Esophagus muscularis mucosa (tissue), 4 donors: ENCODE measurements at regions not wholly inside any gene's neighbourhood (a gene's known extent, or its start where the extent isn't known, plus 50 kb on each side); places are given as distances from the start of the nearest gene placed in this dataset.

Experiments
- DNase-seq: peaks from one replicate; pipeline ENCODE4 v3.0.0-alpha.2; 2017; ENCODE audit errors: extremely low spot score
- H3K27ac ChIP-seq, 4 donors: fragments of 200-600 bp; sonication (generic); replicated peaks in 1 of 4; 1 replicate in 3 of 4; 2 replicates in 1 of 4; pipeline ENCODE4 v1.5.1; 2016 to 2019; ENCODE audit warnings: mild to moderate bottlenecking in 1 of 4
- H3K27me3 ChIP-seq, 4 donors: fragments of 200-600 bp; sonication (generic); one replicate each; pipeline versions ENCODE4 v1.5.1 to v1.6.0; 2016 to 2019
- H3K36me3 ChIP-seq, 4 donors: fragments of 200-600 bp; sonication (generic); one replicate each; pipeline ENCODE4 v1.5.1; 2016 to 2019
- H3K4me1 ChIP-seq, 4 donors: fragments of 200-600 bp; sonication (generic); one replicate each; pipeline ENCODE4 v1.5.1; 2016 to 2019
- H3K4me3 ChIP-seq, 4 donors: fragments of 200-600 bp; sonication (generic); 1 replicate in 2 of 4; 2 replicates in 2 of 4; pipeline ENCODE4 v1.5.1; 2016 to 2019; ENCODE audit warnings: mild to moderate bottlenecking in 4 of 4, moderate library complexity in 1 of 4
- H3K9me3 ChIP-seq, 4 donors: fragments of 200-600 bp; sonication (generic); 1 replicate in 3 of 4; 2 replicates in 1 of 4; pipeline ENCODE4 v1.5.1; 2016 to 2019
- CTCF ChIP-seq, 3 experiments: fragments of 200-600 bp in 2 of 3; fragments of 450-650 bp in 1 of 3; sonication (generic) in 2 of 3; IDR thresholded peaks; one replicate each; pipeline ENCODE4 v1.5.1; 2017 to 2019; ENCODE audit warnings: antibody characterized with exemption in 3 of 3, mild to moderate bottlenecking in 2 of 3, moderate library complexity in 1 of 3
- EP300 ChIP-seq: sonication (generic); formaldehyde crosslinking; IDR thresholded peaks from one replicate; pipeline ENCODE4 v1.6.1; 2017; ENCODE audit warnings: antibody characterized with exemption
- POLR2A ChIP-seq: fragments of 450-650 bp; IDR thresholded peaks from one replicate; pipeline ENCODE4 v1.6.1; 2017; ENCODE audit warnings: antibody characterized with exemption, moderate library complexity, mild to moderate bottlenecking, low read depth
- POLR2AphosphoS5 ChIP-seq, 2 donors: sonication (generic); formaldehyde crosslinking; IDR thresholded peaks; one replicate each; pipeline ENCODE4 v1.6.1; 2017; ENCODE audit warnings: antibody characterized with exemption in 2 of 2
- WGBS: methylation state at CpG from one replicate; pipeline ENCODE4 v1.1.5; 2018; 5-methylcytosine and 5-hydroxymethylcytosine counted together
- intact Hi-C: fragments of 100-400 bp; cut with DNase I; formaldehyde crosslinking; loops from one replicate; pipeline ENCODE4 v1.15.1; 2023

GRCh38 chr5:116759860-116760640 lies 185.4 kb upstream of the SEMA6A start:
- Histone ChIP-seq H3K4me1 (no peaks in the 10 kb centered on the region), H3K9me3 (no peaks in the 10 kb centered on the region), H3K4me3 (no peak overlapping the region), H3K27ac (peak overlapping the region in 1 of 4 donors; percentile 11), H3K27me3 (no peaks in the 10 kb centered on the region), H3K36me3 (no peaks in the 10 kb centered on the region)
- 76% methylated on average over 10 of the region's 10 CpGs for WGBS
- intact Hi-C loops: no loop called here
- TF ChIP-seq EP300 (no peak), CTCF (IDR thresholded peaks at IDR 0.05) (no peak)
- DNase-seq: no peak

- Histone ChIP-seq H3K27ac (no peak overlapping the region), H3K4me3 (no peak overlapping the region), H3K36me3 (no peaks in the 10 kb centered on the region), H3K27me3 (no peaks in the 10 kb centered on the region), H3K9me3 (no peaks in the 10 kb centered on the region), H3K4me1 (no peaks in the 10 kb centered on the region)
- intact Hi-C loops: no loop called here
- no peak for TF ChIP-seq POLR2AphosphoS5 (IDR thresholded peaks at IDR 0.05)
- no peak for DNase-seq
- WGBS: 90% methylated on average over 1 of the region's 1 CpG
Observed at GRCh38 chr5:116757326-116757725, 182.7 kb upstream of the SEMA6A start.

GRCh38 chr5:116756531-116756930 lies 181.9 kb upstream of the SEMA6A start:
- no peaks in the 10 kb centered on the region for H3K36me3 ChIP-seq
- no peaks in the 10 kb centered on the region for H3K4me1 ChIP-seq
- H3K9me3 ChIP-seq: no peaks in the 10 kb centered on the region
- TF ChIP-seq EP300: no peak
- peak in 1 of 3 experiments; percentile 14 for TF ChIP-seq CTCF (IDR thresholded peaks at IDR 0.05)
- H3K27me3 ChIP-seq: no peaks in the 10 kb centered on the region
- WGBS: 100% methylated on average over 1 of the region's 1 CpG
- H3K27ac ChIP-seq: no peak overlapping the region
- DNase-seq: no peak
- intact Hi-C loops: no loop called here
- no peak overlapping the region for H3K4me3 ChIP-seq

- Histone ChIP-seq H3K4me3 (no peak overlapping the region), H3K36me3 (no peaks in the 10 kb centered on the region), H3K27ac (no peak overlapping the region), H3K4me1 (peaks cover 0 to 8% (median 0%) of the 10 kb centered on the region in 4 donors), H3K9me3 (no peaks in the 10 kb centered on the region), H3K27me3 (no peaks in the 10 kb centered on the region)
- TF ChIP-seq CTCF (IDR thresholded peaks at IDR 0.05) (no peak), EP300 (no peak), POLR2A (no peak), POLR2AphosphoS5 (IDR thresholded peaks at IDR 0.05) (no peak)
- no peak for DNase-seq
- intact Hi-C loops: no loop called here
Observed at GRCh38 chr5:116754556-116754955, 179.9 kb upstream of the SEMA6A start.

GRCh38 chr5:116751684-116752083 lies 177.1 kb upstream of the SEMA6A start:
- Histone ChIP-seq H3K4me3 (no peak overlapping the region), H3K27ac (no peak overlapping the region), H3K36me3 (no peaks in the 10 kb centered on the region), H3K4me1 (peaks cover 0 to 15% (median 0%) of the 10 kb centered on the region in 4 donors), H3K27me3 (no peaks in the 10 kb centered on the region), H3K9me3 (no peaks in the 10 kb centered on the region)
- no peak for DNase-seq
- intact Hi-C loops: no loop called here
- no peak for TF ChIP-seq POLR2A
- no peak for TF ChIP-seq EP300
- TF ChIP-seq CTCF (IDR thresholded peaks at IDR 0.05): no peak
- TF ChIP-seq POLR2AphosphoS5 (IDR thresholded peaks at IDR 0.05): no peak
